Ectodermal cell (in vitro differentiated cells): ENCODE measurements at regions not wholly inside any gene's neighbourhood (a gene's known extent, or its start where the extent isn't known, plus 50 kb on each side); places are given as distances from the start of the nearest gene placed in this dataset.

ENCODE experiments used
- H3K27ac ChIP-seq: 2 replicates; pipeline ENCODE4 v1.7.0; 2013; ENCODE audit warnings: mild to moderate bottlenecking, low read depth, low read length; ENCODE audit not compliant: insufficient read depth, poor library complexity, severe bottlenecking
- H3K27me3 ChIP-seq: 2 replicates; pipeline ENCODE4 v1.7.0; 2013; ENCODE audit warnings: mild to moderate bottlenecking, low read length; ENCODE audit not compliant: insufficient read depth, control insufficient read depth, poor library complexity, severe bottlenecking
- H3K36me3 ChIP-seq: one replicate; pipeline ENCODE4 v1.7.0; 2013; ENCODE audit warnings: low read length; ENCODE audit not compliant: control insufficient read depth, insufficient read depth
- H3K4me1 ChIP-seq: one replicate; pipeline ENCODE4 v1.7.0; 2013; ENCODE audit warnings: low read length; ENCODE audit not compliant: control insufficient read depth, insufficient read depth
- H3K4me3 ChIP-seq: 2 replicates; pipeline ENCODE4 v1.7.0; 2013; ENCODE audit warnings: low read depth, low read length, control low read depth; ENCODE audit not compliant: insufficient read depth
- H3K9me3 ChIP-seq: 2 replicates; pipeline ENCODE4 v1.7.0; 2013; ENCODE audit warnings: mild to moderate bottlenecking, low read length, moderate library complexity; ENCODE audit not compliant: control insufficient read depth
- WGBS, 2 experiments: methylation state at CpG; one replicate each; pipeline ENCODE4 v1.1.7; 2013; ENCODE audit warnings: missing lambda C conversion rate in 2 of 2; 5-methylcytosine and 5-hydroxymethylcytosine counted together

GRCh38 chr15:94107652-94108051 is 123.7 kb upstream of the MCTP2 start:
- Histone ChIP-seq H3K9me3 (no peaks in the 10 kb centered on the region), H3K4me1 (no peaks in the 10 kb centered on the region), H3K27ac (no peak overlapping the region), H3K36me3 (no peaks in the 10 kb centered on the region), H3K4me3 (no peak overlapping the region), H3K27me3 (no peaks in the 10 kb centered on the region)
- 85 to 95% methylated on average over 2 of the region's 2 CpGs for WGBS, 2 experiments

GRCh38 chr15:94105760-94106159 is 125.6 kb upstream of the MCTP2 start:
- Histone ChIP-seq H3K4me1 (no peaks in the 10 kb centered on the region), H3K9me3 (no peaks in the 10 kb centered on the region), H3K27me3 (no peaks in the 10 kb centered on the region), H3K4me3 (no peak overlapping the region), H3K36me3 (no peaks in the 10 kb centered on the region), H3K27ac (no peak overlapping the region)
- WGBS, 2 experiments = 87 to 90% methylated on average over 4 of the region's 4 CpGs

- no peaks in the 10 kb centered on the region for H3K9me3 ChIP-seq
- no peaks in the 10 kb centered on the region for H3K27me3 ChIP-seq
- no peak overlapping the region for H3K27ac ChIP-seq
- WGBS, 2 experiments = 94% methylated on average over 5 of the region's 5 CpGs
- no peaks in the 10 kb centered on the region for H3K36me3 ChIP-seq
- H3K4me1 ChIP-seq = no peaks in the 10 kb centered on the region
- no peak overlapping the region for H3K4me3 ChIP-seq
These were observed 130.5 kb upstream of the MCTP2 start for GRCh38 chr15:94100863-94101262.

DNA sequence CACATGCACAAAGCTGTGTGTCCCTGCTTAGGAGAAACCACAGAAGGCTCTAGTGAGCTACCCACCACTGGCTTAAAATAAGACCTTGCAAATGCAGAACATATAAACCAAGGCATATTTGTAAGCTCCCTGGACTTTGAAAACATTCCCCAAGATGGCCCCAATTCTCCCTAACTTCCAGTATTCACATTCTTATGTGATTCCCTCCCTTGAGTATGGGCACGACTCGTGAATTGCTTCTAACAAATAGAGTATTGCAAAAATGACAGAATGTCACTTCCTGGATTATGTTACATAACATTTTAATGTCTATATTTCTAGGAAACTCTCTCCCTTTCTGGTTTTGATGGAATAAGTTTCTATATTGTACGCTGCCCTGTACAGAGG is 131.8 kb upstream of the MCTP2 start:
- H3K4me3 ChIP-seq = no peak overlapping the region
- no peaks in the 10 kb centered on the region for H3K9me3 ChIP-seq
- no peaks in the 10 kb centered on the region for H3K4me1 ChIP-seq
- H3K27ac ChIP-seq = no peak overlapping the region
- no peaks in the 10 kb centered on the region for H3K27me3 ChIP-seq
- no peaks in the 10 kb centered on the region for H3K36me3 ChIP-seq
- WGBS, 2 experiments = 88 to 100% methylated on average over 2 to 3 of the region's 3 CpGs

DNA sequence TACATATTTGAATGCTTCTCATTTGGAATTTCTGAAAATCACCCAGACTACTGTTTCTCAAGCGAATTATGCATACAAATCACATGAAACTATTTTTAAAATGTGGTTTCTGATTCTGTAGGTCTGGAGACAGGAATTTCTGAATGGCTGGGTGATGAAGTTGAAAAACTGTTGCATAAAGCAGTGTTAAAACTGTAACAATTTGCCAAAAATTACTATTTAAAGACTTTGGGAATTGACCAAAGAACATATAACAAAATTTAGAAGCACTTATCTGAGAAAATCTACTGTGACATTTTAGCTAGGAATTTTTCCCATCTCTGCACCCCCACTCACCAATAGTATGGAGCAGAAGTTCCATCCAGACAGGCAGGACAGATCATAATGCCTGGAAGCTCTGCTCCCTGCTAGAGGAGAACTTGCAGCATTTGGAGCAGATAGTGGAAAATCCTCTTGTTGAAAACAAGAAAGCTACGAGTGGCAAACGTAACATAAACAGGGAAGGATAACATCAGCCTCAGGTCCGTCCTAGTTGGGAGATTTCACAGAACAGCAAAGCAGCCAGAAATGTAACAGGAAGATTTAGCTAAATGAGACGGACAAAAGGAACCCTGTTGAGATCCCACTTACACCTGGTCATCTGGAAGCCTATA is 132.3 kb upstream of the MCTP2 start:
- no peak overlapping the region for H3K27ac ChIP-seq
- no peaks in the 10 kb centered on the region for H3K4me1 ChIP-seq
- H3K27me3 ChIP-seq = no peaks in the 10 kb centered on the region
- H3K4me3 ChIP-seq = no peak overlapping the region
- 88 to 92% methylated on average over 4 of the region's 5 CpGs for WGBS, 2 experiments
- H3K9me3 ChIP-seq = no peaks in the 10 kb centered on the region
- H3K36me3 ChIP-seq = no peaks in the 10 kb centered on the region

GRCh38 chr15:94097552-94097951 is 133.8 kb upstream of the MCTP2 start:
- no peaks in the 10 kb centered on the region for H3K36me3 ChIP-seq
- no peak overlapping the region for H3K4me3 ChIP-seq
- no peaks in the 10 kb centered on the region for H3K4me1 ChIP-seq
- no peaks in the 10 kb centered on the region for H3K9me3 ChIP-seq
- 92 to 93% methylated on average over 5 to 6 of the region's 6 CpGs for WGBS, 2 experiments
- no peak overlapping the region for H3K27ac ChIP-seq
- H3K27me3 ChIP-seq = no peaks in the 10 kb centered on the region

DNA sequence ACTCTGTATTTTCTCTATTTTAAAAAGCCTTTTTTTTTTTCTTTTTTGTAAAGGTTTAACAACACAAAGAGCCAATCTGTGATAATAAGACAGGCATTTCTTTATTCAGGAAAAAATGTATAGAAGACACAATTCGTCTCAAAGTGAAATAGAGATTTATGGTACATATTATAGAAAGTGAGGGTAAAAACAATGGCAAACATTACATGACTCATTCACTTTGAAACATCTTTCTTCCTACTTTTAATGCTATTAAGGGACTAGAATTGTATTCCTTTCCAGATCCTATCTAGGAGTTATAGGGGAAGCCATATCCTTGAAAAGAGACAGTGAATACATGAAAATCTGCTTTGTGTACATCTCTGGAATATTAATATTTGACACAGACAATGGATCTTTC is 137.1 kb upstream of the MCTP2 start:
- Histone ChIP-seq H3K4me1 (no peaks in the 10 kb centered on the region), H3K9me3 (no peaks in the 10 kb centered on the region), H3K4me3 (no peak overlapping the region), H3K27me3 (no peaks in the 10 kb centered on the region), H3K36me3 (no peaks in the 10 kb centered on the region), H3K27ac (no peak overlapping the region)
- 100% methylated on average over 1 of the region's 1 CpG; no CpG with 5 or more reads in 1 of the 2 experiments for WGBS, 2 experiments

DNA sequence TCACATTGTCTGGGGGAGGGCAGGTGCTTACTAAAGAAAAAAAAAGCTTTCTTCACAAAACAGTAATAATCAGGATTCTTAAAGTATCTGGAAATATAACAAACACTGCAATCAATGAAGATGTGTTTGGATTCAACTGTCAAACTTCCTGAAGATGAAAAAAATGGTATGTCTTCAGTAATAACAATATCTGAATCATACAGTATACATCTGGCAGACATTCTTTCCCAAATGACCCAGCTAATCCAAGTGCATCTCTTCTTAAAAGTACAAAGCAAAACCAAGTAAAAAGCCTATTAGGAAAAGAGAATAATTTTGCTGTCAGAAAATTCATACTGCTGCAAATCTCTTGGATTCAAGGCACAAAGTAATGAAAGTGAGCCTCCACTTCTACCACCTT is 145.0 kb upstream of the MCTP2 start:
- no peaks in the 10 kb centered on the region for H3K36me3 ChIP-seq
- H3K27me3 ChIP-seq = no peaks in the 10 kb centered on the region
- H3K9me3 ChIP-seq = no peaks in the 10 kb centered on the region
- H3K27ac ChIP-seq = no peak overlapping the region
- H3K4me1 ChIP-seq = no peaks in the 10 kb centered on the region
- H3K4me3 ChIP-seq = no peak overlapping the region

- WGBS, 2 experiments = 89 to 90% methylated on average over 5 to 6 of the region's 6 CpGs
- Histone ChIP-seq H3K4me3 (no peak overlapping the region), H3K4me1 (peaks cover 3% of the 10 kb centered on the region), H3K36me3 (no peaks in the 10 kb centered on the region), H3K27me3 (no peaks in the 10 kb centered on the region), H3K27ac (no peak overlapping the region), H3K9me3 (no peaks in the 10 kb centered on the region)
These were observed 147.8 kb upstream of the MCTP2 start for GRCh38 chr15:94083467-94084052.

DNA sequence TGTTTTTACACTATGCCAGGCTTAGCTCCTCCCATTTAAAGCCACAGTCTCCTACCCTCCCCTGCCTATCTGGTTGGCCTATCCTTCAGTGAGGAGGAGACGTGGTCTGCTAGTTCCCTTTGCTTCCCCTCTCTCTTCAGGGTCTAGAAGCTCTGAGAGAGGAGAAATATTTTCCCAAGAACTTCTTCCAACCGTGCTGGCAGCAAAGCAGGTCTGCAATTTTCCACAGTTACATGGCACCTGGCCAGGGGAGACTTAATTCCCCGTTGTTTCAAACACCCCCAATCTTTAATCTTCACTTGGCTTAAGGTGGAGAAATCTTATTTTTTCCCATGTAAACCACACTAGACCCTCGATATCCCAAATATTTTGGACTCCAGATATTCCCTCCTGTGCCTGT is 149.5 kb upstream of the MCTP2 start:
- H3K4me3 ChIP-seq = no peak overlapping the region
- H3K9me3 ChIP-seq = no peaks in the 10 kb centered on the region
- no peaks in the 10 kb centered on the region for H3K27me3 ChIP-seq
- H3K4me1 ChIP-seq = peaks cover 3% of the 10 kb centered on the region
- WGBS, 2 experiments = 94 to 97% methylated on average over 4 of the region's 4 CpGs
- no peak overlapping the region for H3K27ac ChIP-seq
- no peaks in the 10 kb centered on the region for H3K36me3 ChIP-seq
